ENCODE measurements at regions not wholly inside any gene's neighbourhood (a gene's known extent, or its start where the extent isn't known, plus 50 kb on each side); places are given as distances from the start of the nearest gene placed in this dataset.

DNA sequence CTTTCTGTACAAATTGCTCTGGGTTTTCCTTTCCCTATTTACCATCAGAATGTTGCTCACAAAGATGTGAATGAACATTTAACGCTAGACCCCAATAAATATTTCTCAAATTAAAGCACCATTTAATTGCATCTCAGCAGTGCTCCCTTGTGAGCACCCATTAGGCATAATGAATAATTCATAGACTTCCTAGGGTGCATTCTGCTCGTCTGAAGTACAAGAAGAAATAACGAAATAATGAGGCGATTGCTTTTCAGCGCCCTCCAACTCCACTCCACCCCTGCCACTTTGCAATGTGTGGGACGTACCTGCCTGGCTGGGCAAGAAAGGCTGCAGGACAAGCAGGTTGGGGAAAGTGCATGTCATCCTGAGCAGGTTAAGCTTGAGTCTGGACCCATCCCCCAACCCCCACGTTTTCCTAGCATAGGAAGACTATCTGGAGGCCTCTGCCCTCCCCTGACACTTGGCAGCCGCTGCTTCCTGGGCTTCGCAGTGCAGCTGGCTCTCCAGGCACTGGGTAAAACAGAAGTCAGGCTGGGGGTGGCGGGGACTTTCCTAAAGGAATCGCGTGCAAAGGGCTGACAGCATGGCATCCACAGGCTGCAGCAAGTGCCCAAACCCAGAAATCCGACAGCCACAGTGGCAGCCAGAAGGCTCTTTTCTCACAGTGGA, 253.7 kb downstream of the DUSP6 start:
- DNase-seq (ENCODE audit: low read depth, low spot score): no peak

DNA sequence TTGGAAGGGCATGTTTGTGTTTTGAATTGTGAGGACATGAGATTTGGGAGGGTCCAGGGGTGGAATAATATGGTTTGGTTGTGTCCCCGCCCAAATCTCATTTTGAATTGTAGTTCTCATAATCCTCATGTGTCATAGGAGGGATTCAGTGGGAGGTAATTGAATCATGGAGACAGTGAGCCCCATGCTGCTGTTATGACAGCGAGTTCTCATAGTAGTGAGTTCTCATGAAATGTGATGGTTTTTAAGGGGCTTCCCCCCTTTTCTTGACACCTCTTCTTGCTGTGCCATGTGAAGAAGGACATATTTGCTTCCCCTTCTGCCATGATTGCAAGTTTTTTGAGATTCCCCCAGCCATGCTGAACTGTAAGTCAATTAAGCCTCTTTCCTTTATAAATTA, 260.0 kb downstream of the DUSP6 start:
- no peak for DNase-seq (ENCODE audit: low read depth, low spot score)

DNA sequence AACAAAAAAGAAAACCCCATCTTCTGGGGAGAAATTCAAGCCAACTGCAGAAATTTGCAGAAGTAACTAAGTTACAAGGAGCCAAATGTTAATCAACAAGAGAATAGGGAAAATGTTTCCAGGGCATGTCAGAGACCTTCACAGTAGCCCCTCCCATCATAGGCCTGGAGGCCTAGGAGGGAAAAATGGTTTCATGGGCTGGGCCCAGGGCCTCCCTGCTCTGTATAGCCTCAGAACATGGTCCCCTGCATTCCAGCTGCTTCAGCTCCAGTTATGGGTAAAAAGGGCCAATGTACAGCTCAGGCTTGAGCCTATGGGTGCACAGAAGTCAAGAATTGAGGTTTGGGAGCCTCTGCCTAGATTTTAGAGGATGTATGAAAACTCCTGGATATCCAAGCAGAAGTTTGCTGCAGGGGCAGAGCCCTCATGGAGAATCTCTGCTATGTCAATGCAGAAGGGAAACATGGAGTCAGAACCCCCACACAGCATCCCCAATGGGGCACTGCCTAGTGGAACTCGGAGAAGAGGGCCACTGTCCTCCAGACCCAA, 260.9 kb downstream of the DUSP6 start:
- DNase-seq (ENCODE audit: low read depth, low spot score): no peak

DNA sequence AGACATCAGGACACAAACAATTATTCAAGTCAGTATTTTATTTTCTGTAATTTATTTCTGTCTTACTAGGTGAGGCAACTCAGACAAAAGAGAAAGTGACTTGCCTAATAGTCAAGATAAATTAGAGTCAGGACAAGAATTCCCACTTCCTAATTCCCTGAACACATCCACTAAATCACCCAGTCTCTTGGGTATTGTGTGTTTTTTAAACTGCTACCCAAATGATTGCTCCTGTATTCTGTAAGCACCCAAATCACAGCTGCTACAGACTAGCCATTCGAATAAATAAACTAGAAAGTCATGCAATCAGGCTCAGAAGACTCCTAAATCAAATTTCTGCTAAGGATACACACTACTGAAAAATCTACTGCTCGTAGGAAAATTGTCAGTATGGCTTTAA, 263.0 kb downstream of the DUSP6 start:
- no peak for DNase-seq (ENCODE audit: low read depth, low spot score)

DNA sequence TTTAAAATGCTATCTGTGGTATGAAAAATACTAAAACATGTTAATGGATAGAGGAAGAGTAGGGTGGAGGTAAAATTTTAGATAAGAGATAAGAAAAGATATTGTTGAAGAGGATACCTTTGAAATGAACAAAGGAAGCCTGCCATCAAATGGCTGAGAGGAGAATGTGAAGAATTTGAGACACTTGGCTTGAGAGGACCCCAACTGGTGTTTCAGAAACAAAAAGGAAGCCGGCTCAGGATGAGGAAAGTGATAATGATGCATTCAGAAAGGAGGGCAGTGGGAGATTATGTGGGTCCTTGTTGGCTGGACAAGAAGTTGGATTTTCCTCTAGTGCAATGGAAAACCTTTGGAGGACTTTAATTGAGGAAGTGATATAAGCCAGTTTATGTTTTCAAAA, 264.4 kb downstream of the DUSP6 start:
- no peak for DNase-seq (ENCODE audit: low read depth, low spot score)

DNA sequence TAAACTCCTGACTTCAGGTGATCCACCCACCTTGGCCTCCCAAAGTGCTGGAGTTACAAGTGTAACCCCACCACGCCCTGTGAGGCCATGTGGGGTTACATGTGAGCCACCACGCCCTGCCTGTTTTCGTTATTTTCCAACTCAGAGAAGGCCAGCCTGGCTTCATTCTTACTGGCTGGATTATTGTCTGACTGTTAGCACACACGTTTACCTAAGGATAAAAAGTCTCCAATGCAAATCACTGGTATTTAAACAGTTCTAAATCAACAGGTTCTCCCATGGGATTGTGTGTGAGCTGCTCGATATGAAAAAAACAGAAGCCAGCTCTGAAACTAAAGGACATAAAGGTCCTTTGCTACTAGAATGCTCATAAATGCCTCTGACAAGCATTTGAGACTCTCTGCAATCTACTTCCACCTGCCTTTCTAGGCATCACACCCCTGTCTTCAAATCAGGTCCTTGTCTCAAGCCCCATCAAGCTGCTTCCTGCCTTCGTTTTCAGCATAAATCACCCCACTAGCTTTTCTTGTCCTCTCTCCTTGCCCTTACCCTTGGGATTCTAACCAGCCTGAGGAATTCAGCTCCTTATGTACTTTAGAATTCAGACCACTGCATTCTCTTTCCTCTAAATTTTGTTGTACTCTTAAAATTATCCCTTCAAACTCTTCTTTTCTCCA, 265.0 kb downstream of the DUSP6 start:
- no peak for DNase-seq (ENCODE audit: low read depth, low spot score)

DNA sequence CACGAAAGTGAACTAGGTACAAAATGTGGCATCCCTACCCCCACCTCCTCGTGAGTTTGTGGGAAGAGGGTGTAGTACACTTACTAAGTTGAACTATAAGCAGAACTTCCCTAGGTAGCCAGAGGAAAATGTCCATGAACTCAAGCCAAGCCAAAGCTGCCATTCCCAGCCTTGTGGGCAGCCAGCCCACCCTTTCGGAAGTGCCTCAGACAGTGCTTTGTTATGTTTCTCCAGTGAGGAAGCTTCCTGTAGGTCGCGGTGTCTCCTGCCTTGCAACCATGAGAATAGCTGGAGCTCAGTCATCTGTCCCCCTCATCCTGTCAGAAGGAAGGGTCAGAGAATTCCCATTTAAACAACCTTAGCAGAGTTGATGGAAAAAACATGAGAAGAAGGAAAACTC, 266.9 kb downstream of the DUSP6 start:
- no peak for DNase-seq (ENCODE audit: low read depth, low spot score)

DNA sequence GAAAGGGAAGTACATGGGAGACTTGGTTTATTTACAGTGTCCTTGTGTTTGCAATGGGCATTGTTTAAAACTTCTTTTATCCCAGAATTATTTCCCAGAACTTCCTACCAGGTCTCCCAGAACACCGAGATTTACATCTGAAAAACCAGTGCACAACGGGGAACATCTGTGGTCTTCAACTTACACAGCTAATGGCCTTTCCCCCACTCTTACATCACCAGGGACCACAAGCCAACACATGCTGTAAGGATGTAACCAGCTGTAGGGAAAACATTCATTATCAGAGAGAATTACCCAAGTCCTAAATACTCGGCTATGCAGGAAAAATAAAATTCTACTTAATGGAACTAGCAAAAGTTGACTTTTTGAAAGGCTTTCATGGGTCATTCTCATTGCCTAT, 267.6 kb downstream of the DUSP6 start:
- DNase-seq (ENCODE audit: low read depth, low spot score): no peak

DNA sequence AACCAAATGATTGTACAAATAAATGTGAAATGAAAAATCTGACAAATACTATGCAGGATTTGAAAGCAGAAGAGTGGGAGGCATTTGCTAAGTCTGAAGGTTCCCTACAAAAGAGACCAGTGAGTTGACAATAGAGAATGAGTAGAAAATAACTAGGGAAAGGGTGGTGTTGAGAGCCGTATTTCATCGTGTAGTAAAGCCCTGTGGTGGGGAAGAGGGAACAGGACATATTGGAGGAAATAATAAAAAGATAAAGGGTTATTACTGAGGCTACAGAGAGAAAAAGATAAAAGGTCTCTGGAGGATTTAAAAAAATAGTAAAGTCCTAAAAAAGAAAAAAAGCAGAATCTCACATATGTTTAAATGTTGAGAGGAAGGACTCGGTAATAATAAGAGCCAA, 268.8 kb downstream of the DUSP6 start:
- no peak for DNase-seq (ENCODE audit: low read depth, low spot score)

DNA sequence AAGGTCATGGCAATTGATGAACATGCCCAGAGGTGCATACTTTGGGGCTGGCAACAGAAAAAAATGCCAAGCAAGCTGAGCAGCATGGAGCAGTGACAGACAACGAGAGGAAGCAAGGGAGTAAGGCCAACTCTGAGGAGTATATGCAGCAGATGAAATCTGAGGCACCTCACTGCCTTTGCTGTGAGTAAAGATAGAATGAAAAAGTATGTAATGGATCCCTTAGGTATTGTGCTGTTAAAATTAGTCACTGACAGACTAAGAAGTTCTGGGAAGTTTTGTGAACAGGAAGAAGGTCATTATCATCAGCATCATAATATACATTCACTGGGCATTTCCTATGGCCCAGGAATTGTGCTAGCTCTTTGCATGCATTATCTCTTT, 269.9 kb downstream of the DUSP6 start:
- no peak for DNase-seq (ENCODE audit: low read depth, low spot score)

DNA sequence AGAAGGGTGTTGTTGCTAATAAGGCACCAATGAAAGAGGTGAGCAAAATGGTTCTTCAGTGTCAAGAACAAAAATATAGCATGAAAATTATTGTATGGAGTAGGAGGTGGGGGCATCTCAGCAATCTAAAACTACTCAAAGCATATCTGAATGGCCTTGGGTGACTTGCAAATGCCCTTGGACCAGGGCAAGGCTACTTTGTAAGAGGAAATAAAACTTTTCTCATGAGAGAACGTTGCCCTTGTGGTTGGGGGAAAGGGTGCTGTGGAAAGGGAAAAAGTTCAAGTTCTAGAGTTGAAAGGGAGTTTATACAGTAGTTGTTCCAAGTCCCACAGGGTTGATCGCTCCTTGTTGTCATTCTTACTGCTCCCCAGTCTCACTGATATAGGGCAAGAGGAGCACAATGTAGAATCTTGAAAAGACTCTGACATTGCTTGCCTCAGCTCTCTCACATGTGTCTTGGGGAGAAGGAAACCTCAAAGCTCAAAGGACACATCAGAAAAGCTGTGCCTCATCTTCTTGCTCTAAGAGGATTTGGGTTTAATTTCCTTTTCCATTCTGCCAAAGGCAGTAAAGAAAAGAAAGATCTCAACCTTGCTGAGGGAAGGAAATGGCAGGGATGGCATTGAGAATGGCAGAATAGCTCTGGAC, 270.5 kb downstream of the DUSP6 start:
- no peak for DNase-seq (ENCODE audit: low read depth, low spot score)

DNA sequence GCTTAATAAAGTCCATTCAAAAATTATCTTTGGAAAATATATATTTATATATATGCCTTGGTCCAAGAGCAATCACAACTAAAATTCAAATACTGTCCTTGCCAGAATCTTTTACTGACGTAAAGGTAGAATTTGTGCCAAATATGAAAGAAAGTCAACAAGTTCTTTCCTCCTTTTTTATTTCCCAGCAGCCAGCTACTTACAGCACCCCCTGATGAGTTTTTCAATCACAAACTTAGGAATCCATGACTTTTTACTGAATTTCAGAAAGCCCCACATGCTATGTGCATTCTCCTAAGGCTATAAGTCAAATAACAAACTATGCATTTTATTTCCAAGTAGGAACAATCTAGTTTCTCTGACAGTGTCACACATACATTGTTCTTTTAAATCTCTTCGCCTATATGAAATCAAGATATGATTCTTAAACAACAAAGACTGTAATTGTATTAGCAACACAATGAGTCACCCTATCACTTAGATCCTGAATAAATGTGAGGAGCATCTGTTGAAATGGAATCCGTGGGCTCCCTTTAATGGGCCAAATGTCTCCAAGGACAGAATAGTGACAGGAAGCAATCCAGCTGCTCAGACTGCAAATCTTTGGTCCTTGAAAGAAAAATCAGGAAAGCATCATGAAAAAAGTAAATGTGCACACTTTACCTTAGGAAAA, 271.4 kb downstream of the DUSP6 start:
- DNase-seq (ENCODE audit: low read depth, low spot score): no peak

DNA sequence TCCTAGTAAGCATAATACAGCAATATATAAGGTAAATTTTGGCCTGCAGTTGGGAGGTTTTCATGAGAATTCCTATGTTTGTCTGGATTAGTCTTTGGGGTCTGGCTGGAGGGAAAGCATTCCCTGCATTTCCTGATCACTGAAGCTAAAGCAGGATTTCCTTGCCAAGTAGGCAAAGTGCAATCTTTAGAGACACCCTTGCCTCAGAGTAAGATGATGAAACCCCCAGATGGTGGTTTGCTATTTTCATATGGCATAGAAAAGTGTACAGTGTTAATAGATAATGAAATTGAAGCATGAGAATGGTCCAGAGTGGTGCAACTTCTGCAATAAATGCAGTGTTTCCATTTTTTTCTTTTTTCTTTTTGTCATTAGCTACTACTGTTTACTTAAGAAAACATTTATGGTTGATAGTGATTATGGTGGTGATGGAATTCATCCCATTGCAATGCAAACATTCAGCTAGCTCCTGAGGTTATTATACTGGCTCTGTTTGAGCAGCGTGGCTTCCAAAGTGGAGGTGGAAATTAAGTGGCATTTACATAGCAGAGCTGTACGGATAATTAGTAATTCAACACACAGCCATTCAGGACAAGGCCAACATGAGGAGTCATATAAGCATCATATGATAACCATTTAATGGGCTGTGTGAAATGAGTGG, 276.3 kb downstream of the DUSP6 start:
- no peak for DNase-seq (ENCODE audit: low read depth, low spot score)

DNA sequence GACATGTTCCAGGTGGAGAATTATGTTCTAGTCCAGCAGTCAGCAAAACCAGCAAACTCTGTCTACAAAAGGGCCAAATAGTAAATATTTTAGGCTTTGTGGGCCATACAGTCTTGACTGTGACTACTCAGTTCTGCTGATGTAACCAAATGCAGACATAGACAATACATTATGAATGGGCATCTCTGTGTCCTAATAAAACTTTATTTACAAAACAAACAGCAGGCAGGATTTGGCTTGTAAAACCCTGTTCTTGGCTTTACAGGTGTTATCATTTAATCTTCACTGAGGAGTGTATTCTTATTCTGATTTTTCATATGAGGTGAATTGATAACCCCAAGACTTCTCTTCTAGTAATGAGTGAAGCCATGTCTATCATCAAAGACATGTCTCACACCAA, 278.6 kb downstream of the DUSP6 start:
- DNase-seq (ENCODE audit: low read depth, low spot score): no peak

DNA sequence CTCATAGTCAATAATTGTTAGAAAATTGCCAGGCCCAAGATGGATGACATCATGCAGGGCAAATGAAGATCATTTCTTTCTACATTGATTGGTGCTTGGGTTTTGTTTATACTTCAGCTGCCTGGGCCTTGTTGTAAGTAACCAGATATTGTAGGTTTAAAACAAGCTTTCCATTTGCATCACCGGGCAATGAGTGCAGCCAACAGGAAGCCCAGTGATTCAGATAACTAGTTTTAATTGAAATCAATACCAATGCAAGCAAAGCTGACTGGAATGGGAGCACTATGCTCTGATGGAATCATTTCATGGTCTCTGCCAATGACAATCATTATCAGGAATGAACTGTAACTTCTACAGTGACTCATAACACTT, 279.3 kb downstream of the DUSP6 start:
- DNase-seq (ENCODE audit: low read depth, low spot score): no peak

DNA sequence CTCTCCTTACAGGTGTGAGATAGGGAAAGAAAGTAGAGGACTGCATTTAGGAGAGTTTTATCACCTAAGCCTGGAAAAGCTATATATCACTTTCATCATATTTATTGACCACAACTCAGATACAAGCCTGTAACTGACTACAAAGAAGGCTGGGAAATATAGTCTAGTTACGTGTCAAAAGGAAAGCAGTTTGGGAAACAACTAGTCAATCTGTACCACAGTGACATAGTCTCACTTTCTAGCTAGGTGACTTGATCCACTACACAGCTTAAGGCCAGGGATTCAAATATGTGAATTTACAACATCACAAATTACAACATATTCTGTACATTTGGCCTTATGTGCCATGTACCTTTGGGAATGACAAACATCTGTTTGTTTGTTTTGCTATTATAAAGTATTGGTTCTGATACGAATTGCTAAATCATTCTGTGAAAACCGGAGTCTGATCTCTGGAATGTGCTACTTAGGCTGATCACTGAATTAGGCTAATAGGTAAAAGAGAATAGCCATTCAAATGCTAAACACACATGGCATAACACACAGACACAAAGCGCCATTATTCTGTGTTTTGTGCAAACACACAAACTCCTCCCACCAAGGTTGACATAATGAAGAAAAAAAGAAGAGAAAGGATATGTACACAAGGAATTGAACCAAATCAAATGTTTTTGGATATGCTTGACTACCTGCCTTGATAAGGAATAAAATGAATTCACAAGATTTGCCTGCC, 279.8 kb downstream of the DUSP6 start:
- no peak for DNase-seq (ENCODE audit: low read depth, low spot score)

DNA sequence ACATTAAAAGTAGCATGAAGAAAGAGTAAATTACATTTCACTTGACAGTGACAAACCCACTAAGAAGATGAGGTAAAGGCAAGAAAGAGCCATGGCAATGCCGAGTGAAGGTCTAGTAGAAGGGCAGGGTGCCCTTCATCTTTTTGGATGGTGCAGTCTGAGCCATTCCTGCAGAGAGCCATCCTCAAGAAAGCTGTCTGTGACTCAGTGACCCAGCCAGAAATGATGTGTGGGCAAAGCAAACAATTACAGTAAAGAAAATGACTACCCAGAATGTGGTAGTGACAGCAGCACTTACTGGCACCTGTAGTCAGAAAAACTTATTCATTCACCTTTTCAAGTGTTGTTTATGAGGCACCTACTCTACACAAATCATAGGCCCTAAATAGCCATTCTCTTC, 281.7 kb downstream of the DUSP6 start:
- DNase-seq (ENCODE audit: low read depth, low spot score): no peak

DNA sequence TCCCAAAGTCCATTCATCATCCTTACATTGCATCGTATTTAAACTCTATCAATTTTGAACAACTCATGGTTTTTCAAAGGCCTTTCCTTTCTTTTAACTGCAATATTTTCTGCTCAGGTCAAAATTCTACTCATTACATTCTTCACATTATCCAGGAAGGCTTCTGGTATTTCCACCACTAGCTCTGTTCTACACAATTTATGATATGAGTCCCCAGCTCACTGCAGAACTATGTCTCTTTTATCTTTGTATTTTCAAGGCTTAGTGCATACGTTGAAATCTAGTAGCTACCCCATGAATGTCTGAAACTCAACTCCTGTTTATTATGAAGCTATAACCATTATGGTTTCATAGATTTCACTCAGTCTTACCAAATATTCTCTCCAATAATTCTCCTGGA, 282.9 kb downstream of the DUSP6 start:
- no peak for DNase-seq (ENCODE audit: low read depth, low spot score)

DNA sequence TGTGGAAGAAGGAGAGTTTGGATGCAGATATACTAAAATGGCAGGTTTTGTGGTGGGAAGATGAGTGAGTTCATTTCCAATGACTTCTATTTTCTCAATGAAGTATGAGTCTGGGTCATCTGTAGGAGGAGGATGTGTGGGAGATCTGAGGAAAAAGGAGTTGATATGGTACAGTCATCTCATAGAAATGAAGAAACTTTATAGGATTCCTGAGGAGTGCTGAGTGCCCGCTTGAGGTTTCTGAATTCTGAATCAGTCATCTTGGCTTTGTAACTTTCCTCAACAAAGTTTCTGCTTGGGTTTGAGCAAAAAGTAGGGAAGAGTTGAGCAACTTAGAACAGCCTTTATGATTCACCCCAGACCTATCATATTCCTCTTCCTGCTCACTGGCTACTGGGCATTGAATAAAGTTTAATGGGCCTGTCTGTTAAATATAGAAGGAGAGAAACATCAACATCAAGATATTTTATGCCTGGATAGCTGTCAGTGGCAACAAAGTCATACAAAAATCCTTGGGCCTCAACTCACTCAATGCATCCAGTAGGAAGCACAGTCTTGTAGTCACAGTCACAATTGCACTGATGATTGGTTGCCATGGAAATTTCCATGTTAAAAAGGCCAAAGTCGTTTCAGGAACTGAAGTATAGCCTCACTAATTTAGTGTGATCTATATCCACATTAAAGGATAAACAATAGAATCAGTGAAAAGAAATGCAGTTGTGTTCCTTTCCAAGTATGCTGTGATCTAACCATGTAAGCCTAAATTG, 284.7 kb downstream of the DUSP6 start:
- no peak for DNase-seq (ENCODE audit: low read depth, low spot score)

DNA sequence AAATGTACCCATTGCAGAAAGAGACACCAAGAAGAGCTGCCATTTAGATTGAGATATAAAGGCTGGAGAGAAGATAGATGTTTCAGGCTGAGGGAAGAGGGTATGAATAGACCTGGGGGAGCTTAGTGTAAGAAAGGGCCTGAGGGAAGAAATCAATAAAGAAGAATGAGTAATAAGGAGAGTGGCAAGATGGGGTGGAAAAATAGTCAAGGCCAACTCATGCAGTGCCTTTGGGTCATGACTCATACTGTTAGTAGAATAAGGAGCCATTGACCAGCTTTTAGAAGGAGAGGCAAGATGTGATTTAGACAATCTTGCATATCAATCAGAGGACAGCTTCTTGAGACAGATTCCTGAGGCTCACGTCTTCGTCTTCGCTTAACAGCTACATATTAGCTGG, 287.5 kb downstream of the DUSP6 start:
- DNase-seq (ENCODE audit: low read depth, low spot score): no peak

DNA sequence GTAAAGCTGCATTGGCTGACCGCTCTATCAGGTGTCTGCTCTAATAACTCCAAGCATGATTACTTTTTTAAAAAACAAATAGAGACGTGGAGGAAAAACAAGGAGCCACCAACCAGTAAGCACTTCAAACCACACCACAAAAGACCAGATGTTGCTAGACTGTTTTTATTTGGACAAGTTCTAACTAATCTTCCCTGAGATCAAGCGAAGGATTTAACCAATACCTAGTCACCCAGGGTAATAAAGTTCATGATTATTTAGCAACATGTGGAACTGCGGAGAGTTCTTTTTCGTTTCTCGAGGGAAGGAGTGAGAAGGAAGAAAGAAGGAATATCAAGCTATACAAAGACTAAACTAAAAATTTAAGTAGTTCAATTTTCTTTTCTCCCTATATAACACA, 288.1 kb downstream of the DUSP6 start:
- DNase-seq (ENCODE audit: low read depth, low spot score): no peak

Data from activated CD4-positive, CD25-positive, alpha-beta regulatory T cell treated with anti-CD3 and anti-CD28 coated beads, Interleukin-2, amount 50 U/mL, for 16 hours (primary cell).